ENCODE measurements at regions not wholly inside any gene's neighbourhood (a gene's known extent, or its start where the extent isn't known, plus 50 kb on each side); places are given as distances from the start of the nearest gene placed in this dataset.
"Not testable (repeated sequence)": the region's sequence is repeated elsewhere in the genome, so short reads cannot be mapped to it uniquely, and the experiment has no call there.

DNA sequence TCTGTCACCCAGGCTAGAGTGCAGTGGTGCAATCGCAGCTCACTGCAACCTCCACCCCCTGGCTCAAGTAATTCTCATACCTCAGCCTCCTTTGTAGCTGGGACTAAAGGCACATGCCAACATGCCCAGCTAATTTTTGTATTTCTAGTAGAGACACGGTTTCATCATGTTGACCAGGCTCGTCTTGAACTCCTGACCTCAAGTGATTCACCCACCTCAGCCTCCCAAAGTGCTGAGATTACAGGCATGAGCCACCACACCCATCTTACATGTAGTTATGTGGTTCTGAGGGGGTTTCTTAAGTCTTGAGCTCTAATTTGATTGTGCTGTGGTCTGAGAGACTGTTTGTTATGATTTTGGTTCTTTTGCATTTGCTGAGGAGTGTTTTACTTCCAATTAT, 57.3 kb upstream of the USP15 start:
- TF ChIP-seq, protein P1, sequence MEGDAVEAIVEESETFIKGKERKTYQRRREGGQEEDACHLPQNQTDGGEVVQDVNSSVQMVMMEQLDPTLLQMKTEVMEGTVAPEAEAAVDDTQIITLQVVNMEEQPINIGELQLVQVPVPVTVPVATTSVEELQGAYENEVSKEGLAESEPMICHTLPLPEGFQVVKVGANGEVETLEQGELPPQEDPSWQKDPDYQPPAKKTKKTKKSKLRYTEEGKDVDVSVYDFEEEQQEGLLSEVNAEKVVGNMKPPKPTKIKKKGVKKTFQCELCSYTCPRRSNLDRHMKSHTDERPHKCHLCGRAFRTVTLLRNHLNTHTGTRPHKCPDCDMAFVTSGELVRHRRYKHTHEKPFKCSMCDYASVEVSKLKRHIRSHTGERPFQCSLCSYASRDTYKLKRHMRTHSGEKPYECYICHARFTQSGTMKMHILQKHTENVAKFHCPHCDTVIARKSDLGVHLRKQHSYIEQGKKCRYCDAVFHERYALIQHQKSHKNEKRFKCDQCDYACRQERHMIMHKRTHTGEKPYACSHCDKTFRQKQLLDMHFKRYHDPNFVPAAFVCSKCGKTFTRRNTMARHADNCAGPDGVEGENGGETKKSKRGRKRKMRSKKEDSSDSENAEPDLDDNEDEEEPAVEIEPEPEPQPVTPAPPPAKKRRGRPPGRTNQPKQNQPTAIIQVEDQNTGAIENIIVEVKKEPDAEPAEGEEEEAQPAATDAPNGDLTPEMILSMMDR (conservative IDR thresholded peaks at IDR 0.05; ENCODE audit: low read length), result not testable (repeated sequence)
- not testable (repeated sequence) for TF ChIP-seq EZH2phosphoT487 (IDR thresholded peaks at IDR 0.05; ENCODE audit: borderline replicate concordance)

Measured in Loucy (cell line).